ENCODE measurements at regions not wholly inside any gene's neighbourhood (a gene's known extent, or its start where the extent isn't known, plus 50 kb on each side); places are given as distances from the start of the nearest gene placed in this dataset.

DNA sequence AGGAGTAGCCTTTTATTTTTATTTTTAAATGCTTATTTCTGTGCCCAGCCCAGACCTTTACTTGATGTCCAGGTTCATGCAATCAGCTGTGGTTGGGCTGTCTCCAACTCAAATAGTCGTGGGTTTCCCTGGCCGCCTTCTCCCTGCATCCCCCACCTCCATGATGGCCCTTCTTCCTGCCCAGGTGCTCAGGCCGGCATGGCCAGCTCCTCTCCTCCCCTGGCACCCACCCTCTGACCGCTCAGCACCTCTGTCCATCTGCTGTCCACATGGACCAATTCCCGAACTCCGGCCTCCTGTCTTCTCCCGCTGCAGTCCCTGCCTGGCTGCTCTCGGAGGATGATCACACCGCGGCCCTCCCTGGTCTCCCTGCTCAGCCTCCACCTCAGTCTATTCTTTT lies 81.2 kb upstream of the SULF2 start:
- H3K36me3 ChIP-seq = no peaks in the 10 kb centered on the region
- H3K27ac ChIP-seq = no peak overlapping the region
- DNase-seq = no peak
- H3K4me3 ChIP-seq = no peak overlapping the region
- intact Hi-C loops (cut with DNase I) = no loop called here
- no peak for TF ChIP-seq POLR2A (IDR thresholded peaks at IDR 0.05)
- TF ChIP-seq, protein P1, sequence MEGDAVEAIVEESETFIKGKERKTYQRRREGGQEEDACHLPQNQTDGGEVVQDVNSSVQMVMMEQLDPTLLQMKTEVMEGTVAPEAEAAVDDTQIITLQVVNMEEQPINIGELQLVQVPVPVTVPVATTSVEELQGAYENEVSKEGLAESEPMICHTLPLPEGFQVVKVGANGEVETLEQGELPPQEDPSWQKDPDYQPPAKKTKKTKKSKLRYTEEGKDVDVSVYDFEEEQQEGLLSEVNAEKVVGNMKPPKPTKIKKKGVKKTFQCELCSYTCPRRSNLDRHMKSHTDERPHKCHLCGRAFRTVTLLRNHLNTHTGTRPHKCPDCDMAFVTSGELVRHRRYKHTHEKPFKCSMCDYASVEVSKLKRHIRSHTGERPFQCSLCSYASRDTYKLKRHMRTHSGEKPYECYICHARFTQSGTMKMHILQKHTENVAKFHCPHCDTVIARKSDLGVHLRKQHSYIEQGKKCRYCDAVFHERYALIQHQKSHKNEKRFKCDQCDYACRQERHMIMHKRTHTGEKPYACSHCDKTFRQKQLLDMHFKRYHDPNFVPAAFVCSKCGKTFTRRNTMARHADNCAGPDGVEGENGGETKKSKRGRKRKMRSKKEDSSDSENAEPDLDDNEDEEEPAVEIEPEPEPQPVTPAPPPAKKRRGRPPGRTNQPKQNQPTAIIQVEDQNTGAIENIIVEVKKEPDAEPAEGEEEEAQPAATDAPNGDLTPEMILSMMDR (IDR thresholded peaks at IDR 0.05) = no peak
- H3K4me1 ChIP-seq = no peaks in the 10 kb centered on the region
- ATAC-seq = no peak
- peaks cover 0 to 15% (median 9%) of the 10 kb centered on the region in 12 donors for H3K9me3 ChIP-seq
- H3K27me3 ChIP-seq = peaks cover 0 to 26% (median 3%) of the 10 kb centered on the region in 9 donors
- WGBS, 4 donors = 78 to 85% (median 82%) methylated on average over 10 of the region's 10 CpGs

DNA sequence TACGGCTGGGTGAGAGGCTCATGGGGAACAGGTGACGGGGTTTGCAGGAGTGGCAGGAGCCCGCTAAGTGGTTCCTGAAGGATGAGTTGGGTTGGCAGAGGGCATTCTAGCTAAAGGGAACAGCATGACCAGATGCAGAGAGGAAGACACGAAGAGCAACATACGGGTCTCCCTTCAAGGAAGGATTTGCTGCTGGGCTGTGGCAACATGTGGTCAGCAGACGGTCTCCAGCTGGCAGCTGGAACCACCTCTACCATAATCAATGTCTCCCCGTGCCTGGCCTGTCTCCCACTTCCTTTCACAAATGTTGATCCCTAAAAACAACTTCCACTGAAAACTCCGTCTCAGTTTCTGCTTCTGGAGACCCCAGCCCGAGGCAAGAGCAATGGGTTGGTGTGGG lies 80.6 kb upstream of the SULF2 start:
- Histone ChIP-seq H3K27me3 (peaks cover 0 to 29% (median 3%) of the 10 kb centered on the region in 9 donors), H3K4me1 (no peaks in the 10 kb centered on the region), H3K36me3 (no peaks in the 10 kb centered on the region), H3K27ac (no peak overlapping the region), H3K4me3 (no peak overlapping the region), H3K9me3 (peaks cover 0 to 15% (median 9%) of the 10 kb centered on the region in 12 donors)
- DNase-seq (no peak), ATAC-seq (no peak)
- TF ChIP-seq, protein P1 (IDR thresholded peaks at IDR 0.05) = no peak
- intact Hi-C loops (cut with DNase I) = no loop called here
- WGBS, 4 donors = 67 to 73% (median 70%) methylated on average over 9 of the region's 9 CpGs

DNA sequence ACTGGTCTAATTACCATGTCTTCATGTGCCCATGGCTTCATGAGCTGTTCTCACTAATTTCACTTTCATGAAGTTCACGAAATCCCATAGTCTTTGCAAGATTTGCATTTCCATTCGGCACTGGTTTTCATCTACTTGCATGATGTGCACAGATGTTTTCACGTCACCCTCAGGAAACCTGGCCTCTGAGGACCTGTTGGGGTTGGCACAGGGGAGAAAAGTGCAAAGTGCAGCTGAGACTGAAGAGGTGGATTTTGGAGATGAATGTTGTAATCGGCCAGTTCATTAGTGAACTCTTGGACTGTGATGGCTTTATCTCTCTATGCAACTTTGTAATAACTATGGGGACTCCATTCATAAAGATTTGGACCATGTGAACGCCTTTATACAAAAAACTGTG lies 80.2 kb upstream of the SULF2 start:
- TF ChIP-seq, protein P1 (IDR thresholded peaks at IDR 0.05) = no peak
- TF ChIP-seq POLR2A (IDR thresholded peaks at IDR 0.05) = no peak
- Histone ChIP-seq H3K9me3 (peaks cover 0 to 15% (median 9%) of the 10 kb centered on the region in 12 donors), H3K27me3 (peaks cover 0 to 29% (median 3%) of the 10 kb centered on the region in 9 donors), H3K36me3 (no peaks in the 10 kb centered on the region), H3K4me3 (no peak overlapping the region), H3K4me1 (no peaks in the 10 kb centered on the region), H3K27ac (no peak overlapping the region)
- DNase-seq = no peak
- ATAC-seq = no peak
- WGBS, 4 donors = 36 to 85% (median 59%) methylated on average over 5 of the region's 5 CpGs
- intact Hi-C loops (cut with DNase I) = no loop called here

DNA sequence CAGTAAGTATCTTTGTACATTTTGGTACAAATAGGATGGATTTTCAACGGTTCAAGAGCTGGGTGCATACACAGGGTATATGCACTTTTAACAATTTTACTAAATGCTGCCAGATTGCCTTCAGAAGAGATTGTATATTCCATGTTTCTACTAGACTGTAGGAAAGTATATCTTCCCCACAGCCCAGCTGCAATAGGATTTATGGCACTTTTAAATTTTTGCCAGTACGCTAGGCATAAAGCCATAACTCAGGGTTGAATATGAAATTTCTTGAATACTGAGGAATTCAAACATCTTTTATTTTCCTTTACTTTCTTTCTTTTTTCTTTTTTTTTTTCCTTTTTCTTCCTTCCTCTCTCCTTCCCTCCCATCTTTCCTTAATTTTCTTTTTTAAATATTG lies 78.7 kb upstream of the SULF2 start:
- intact Hi-C loops (cut with DNase I) = no loop called here
- ATAC-seq (no peak), DNase-seq (no peak)
- 79 to 91% (median 88%) methylated on average over 2 of the region's 2 CpGs for WGBS, 4 donors
- Histone ChIP-seq H3K27ac (no peak overlapping the region), H3K9me3 (peaks cover 0 to 15% (median 9%) of the 10 kb centered on the region in 12 donors), H3K36me3 (no peaks in the 10 kb centered on the region), H3K27me3 (peaks cover 0 to 29% (median 3%) of the 10 kb centered on the region in 9 donors), H3K4me1 (peaks cover 0 to 3% (median 0%) of the 10 kb centered on the region in 12 donors), H3K4me3 (no peak overlapping the region)
- TF ChIP-seq, protein P1 (IDR thresholded peaks at IDR 0.05) = no peak
- TF ChIP-seq POLR2A (IDR thresholded peaks at IDR 0.05) = no peak
